ENCODE measurements at regions not wholly inside any gene's neighbourhood (a gene's known extent, or its start where the extent isn't known, plus 50 kb on each side); places are given as distances from the start of the nearest gene placed in this dataset.
A peak's percentile ranks its signal among the peaks of the same experiment; 100 is the strongest.

DNA sequence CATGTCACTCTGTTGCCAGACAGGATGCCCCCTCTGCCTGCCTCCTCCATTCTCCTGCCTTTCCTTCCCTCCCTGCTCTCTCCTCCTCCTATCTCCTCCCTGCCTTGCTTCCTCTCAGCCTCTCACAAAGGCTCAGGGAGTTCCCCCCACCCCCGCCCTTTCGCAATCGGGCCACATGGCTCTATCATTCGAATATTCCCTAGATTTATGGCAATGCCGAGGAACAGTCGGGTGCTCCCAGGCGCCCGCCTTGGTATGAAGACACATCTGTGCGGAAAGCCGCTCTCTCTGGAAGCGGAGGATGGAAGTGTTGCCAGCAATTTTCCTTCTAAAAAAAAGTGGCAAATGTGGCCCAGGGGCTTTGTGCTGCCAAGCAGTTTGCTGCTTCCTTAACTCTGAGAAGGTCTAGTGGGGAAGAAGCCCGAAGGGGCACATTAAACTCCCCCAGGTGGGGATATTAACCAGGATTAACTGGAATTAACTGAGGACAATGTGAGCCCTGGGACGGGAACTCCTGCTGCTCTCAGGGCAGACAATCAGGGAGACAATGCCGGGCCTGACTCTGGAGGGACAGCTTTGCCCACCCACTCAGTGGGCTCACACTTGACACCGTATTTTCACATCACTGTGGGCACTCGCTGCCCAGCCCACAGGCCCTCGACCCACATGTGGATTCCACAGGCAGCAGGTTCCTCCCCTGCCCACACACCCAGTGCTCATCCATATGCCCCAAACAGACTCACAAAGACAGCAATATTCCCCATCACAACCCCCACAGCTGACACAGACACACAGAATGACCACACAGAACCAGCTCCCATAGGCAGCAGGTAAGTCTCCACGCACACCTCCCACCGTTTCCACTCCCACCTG lies 88.4 kb upstream of the SMNDC1 start:
- Histone ChIP-seq H3K4me3 (no peak overlapping the region), H3K36me3 (no peaks in the 10 kb centered on the region), H3K4me1 (peaks cover 25% of the 10 kb centered on the region), H3K27ac (no peak overlapping the region), H3K27me3 (no peaks in the 10 kb centered on the region), H3K9me3 (no peaks in the 10 kb centered on the region)
- intact Hi-C loops (cut with DNase I), result no loop called here
- DNase-seq (no peak), ATAC-seq (peak; percentile 55)
- TF ChIP-seq, protein P1, sequence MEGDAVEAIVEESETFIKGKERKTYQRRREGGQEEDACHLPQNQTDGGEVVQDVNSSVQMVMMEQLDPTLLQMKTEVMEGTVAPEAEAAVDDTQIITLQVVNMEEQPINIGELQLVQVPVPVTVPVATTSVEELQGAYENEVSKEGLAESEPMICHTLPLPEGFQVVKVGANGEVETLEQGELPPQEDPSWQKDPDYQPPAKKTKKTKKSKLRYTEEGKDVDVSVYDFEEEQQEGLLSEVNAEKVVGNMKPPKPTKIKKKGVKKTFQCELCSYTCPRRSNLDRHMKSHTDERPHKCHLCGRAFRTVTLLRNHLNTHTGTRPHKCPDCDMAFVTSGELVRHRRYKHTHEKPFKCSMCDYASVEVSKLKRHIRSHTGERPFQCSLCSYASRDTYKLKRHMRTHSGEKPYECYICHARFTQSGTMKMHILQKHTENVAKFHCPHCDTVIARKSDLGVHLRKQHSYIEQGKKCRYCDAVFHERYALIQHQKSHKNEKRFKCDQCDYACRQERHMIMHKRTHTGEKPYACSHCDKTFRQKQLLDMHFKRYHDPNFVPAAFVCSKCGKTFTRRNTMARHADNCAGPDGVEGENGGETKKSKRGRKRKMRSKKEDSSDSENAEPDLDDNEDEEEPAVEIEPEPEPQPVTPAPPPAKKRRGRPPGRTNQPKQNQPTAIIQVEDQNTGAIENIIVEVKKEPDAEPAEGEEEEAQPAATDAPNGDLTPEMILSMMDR (IDR thresholded peaks at IDR 0.05), result no peak

DNA sequence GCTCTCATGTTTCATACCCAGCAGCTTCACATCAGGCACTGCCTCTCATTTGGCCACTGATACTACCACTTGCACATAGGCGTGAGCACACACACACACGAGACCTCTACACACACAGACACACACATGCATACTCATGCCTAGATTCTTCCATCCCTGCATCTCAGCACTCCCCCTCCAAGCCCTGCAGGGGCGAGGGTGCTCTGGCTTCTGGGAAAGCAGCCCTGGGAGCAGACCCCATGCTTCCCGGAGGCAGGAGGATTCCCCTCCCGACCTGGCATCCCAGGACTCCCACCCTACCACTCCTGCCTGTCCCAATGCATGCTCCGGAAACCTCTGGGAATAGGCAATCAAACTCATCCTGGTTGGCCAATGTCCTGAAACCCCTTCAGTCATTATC lies 89.1 kb upstream of the SMNDC1 start:
- H3K9me3 ChIP-seq, result no peaks in the 10 kb centered on the region
- ATAC-seq, result no peak
- H3K27me3 ChIP-seq, result no peaks in the 10 kb centered on the region
- H3K4me3 ChIP-seq, result no peak overlapping the region
- DNase-seq, result no peak
- H3K36me3 ChIP-seq, result no peaks in the 10 kb centered on the region
- H3K4me1 ChIP-seq, result peaks cover 21% of the 10 kb centered on the region
- TF ChIP-seq, protein P1 (IDR thresholded peaks at IDR 0.05), result no peak
- intact Hi-C loops (cut with DNase I), result no loop called here
- no peak overlapping the region for H3K27ac ChIP-seq

DNA sequence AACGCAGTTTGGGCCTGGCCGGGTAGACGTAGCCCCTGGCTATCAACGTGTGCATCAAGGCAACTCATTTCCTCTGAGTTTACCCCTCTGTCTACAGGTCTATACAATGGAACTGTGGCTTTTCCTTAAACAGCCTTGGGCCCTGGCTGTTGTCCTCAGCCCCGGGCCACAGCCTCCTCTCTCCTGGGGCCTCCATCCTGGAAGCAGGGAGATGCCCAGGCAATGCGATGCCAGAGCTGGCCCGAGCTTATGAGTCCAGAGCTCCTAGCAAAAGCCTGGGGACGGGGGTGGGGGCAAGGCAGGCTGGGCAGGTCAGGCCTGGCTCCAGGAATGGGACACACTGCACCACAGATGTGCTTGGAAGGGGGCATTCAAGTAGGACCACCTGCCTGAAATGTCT lies 89.6 kb upstream of the SMNDC1 start:
- H3K27ac ChIP-seq, result no peak overlapping the region
- no peaks in the 10 kb centered on the region for H3K9me3 ChIP-seq
- H3K36me3 ChIP-seq, result no peaks in the 10 kb centered on the region
- H3K4me1 ChIP-seq, result peaks cover 25% of the 10 kb centered on the region
- intact Hi-C loops (cut with DNase I), result no loop called here
- H3K27me3 ChIP-seq, result no peaks in the 10 kb centered on the region
- ATAC-seq (no peak), DNase-seq (no peak)
- H3K4me3 ChIP-seq, result no peak overlapping the region
- TF ChIP-seq, protein P1 (IDR thresholded peaks at IDR 0.05), result no peak

DNA sequence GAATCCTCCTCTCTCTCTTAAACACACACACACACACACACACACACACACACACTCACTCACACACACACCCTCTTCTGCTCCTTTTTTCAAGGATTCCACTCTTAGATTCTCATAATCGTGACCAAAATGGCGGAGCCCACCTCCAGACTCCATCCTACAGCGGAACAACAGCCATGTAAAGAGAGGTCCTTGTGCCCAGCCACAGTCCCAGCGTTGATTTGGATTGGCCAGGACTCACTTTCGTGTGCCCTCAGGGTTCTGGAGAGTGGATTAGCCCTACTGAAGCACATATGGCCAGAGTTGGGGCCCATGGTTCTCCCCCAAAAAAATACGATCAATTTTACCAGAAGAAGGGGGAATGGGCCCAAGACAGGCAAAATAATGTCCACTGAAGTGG lies 90.2 kb upstream of the SMNDC1 start:
- TF ChIP-seq, protein P1 (IDR thresholded peaks at IDR 0.05), result no peak
- Histone ChIP-seq H3K4me3 (no peak overlapping the region), H3K4me1 (peaks cover 25% of the 10 kb centered on the region), H3K27me3 (no peaks in the 10 kb centered on the region), H3K9me3 (no peaks in the 10 kb centered on the region), H3K36me3 (no peaks in the 10 kb centered on the region), H3K27ac (no peak overlapping the region)
- no peak for DNase-seq
- intact Hi-C loops (cut with DNase I), result no loop called here
- ATAC-seq, result no peak

DNA sequence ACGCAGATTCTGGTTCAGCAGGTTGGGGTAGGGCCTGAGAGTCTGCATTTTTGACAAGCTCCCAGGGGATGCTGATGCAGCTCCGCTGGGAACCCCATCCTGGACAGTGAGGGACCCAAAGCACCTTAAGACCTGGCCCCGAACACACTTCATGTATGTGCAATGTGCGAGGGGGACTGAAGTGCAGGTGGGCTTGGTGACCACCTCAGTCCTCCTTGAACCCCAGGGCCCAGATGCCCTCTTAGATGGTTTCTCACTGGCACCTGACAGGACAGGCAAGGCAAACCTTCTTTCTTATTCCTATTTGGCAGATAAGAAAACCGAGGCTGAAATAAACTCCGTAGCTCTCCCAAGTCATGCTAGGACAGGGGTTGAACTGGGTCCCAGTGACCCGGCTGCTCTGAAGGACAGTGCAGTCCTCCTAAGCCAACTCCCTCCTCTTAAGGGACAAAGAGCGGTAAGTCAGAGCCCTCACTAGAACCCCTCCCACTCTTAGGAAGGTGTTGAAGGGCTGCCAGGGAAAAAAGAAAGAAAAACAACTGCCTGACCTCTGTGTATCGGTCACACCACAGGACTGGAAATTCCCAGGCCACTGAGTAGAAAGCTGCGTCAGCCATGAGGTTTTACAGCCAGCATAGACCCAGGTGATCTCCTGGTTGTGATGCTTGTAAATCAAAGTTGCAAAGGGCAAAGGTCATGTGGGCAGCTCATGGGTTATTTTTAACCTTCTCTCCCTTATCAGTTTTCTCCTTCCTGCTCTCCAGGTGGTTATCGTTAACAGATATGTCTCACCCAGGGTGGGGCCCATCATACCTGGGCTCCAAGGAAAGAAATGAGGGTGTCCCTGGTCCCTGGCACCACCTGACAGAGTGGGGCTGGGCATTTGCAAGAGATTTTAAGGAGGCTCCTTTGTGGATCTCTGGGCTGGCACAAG lies 90.9 kb upstream of the SMNDC1 start:
- ATAC-seq, result peak; percentile 61

More for the DNA sequence above, 90.9 kb upstream of the SMNDC1 start:
- Histone ChIP-seq H3K4me1 (peaks cover 25% of the 10 kb centered on the region), H3K27me3 (no peaks in the 10 kb centered on the region), H3K36me3 (no peaks in the 10 kb centered on the region), H3K9me3 (no peaks in the 10 kb centered on the region), H3K4me3 (no peak overlapping the region), H3K27ac (no peak overlapping the region)
- TF ChIP-seq, protein P1 (IDR thresholded peaks at IDR 0.05), result no peak
- intact Hi-C loops (cut with DNase I), result no loop called here
- DNase-seq, result no peak
